ENCODE measurements at regions not wholly inside any gene's neighbourhood (a gene's known extent, or its start where the extent isn't known, plus 50 kb on each side); places are given as distances from the start of the nearest gene placed in this dataset.

- WGBS = 63% methylated on average over 3 of the region's 3 CpGs
- no peak overlapping the region for H3K27ac ChIP-seq (ENCODE audit: low read depth in 1 of 2, low read length in 2 of 2)
- H3K9ac ChIP-seq (ENCODE audit: low read depth in 1 of 2, low read length in 2 of 2) = no peak overlapping the region
- H3K9me3 ChIP-seq (ENCODE audit: control insufficient read depth in 4 of 4, low read length in 3 of 4) = no peaks in the 10 kb centered on the region
- no peaks in the 10 kb centered on the region for H3K36me3 ChIP-seq (ENCODE audit: control insufficient read depth in 4 of 4, insufficient read depth in 3 of 4, low read depth in 1 of 4, low read length in 3 of 4)
- H3K4me1 ChIP-seq (ENCODE audit: control insufficient read depth in 4 of 4, insufficient read depth in 4 of 4, low read length in 3 of 4) = peaks cover 0 to 10% (median 4%) of the 10 kb centered on the region in 4 donors
- no peak for TF ChIP-seq JUND (IDR thresholded peaks at IDR 0.05)
- TF ChIP-seq FOXA1 (IDR thresholded peaks at IDR 0.05) = no peak
- TF ChIP-seq, protein P1, sequence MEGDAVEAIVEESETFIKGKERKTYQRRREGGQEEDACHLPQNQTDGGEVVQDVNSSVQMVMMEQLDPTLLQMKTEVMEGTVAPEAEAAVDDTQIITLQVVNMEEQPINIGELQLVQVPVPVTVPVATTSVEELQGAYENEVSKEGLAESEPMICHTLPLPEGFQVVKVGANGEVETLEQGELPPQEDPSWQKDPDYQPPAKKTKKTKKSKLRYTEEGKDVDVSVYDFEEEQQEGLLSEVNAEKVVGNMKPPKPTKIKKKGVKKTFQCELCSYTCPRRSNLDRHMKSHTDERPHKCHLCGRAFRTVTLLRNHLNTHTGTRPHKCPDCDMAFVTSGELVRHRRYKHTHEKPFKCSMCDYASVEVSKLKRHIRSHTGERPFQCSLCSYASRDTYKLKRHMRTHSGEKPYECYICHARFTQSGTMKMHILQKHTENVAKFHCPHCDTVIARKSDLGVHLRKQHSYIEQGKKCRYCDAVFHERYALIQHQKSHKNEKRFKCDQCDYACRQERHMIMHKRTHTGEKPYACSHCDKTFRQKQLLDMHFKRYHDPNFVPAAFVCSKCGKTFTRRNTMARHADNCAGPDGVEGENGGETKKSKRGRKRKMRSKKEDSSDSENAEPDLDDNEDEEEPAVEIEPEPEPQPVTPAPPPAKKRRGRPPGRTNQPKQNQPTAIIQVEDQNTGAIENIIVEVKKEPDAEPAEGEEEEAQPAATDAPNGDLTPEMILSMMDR (IDR thresholded peaks at IDR 0.05; ENCODE audit: low read depth, low read length, missing input control) = no peak
- no peak for TF ChIP-seq FOXA2 (IDR thresholded peaks at IDR 0.05)
- H3K27me3 ChIP-seq (ENCODE audit: control insufficient read depth in 4 of 4, insufficient read depth in 4 of 4, low read length in 3 of 4) = no peaks in the 10 kb centered on the region
- no peak for DNase-seq (ENCODE audit: low spot score)
- no peak overlapping the region for H3K4me3 ChIP-seq (ENCODE audit: low read depth in 1 of 3, low read length in 3 of 3)
These were observed 611.8 kb downstream of the KIF4B start for GRCh38 chr5:155625315-155625714.

DNA sequence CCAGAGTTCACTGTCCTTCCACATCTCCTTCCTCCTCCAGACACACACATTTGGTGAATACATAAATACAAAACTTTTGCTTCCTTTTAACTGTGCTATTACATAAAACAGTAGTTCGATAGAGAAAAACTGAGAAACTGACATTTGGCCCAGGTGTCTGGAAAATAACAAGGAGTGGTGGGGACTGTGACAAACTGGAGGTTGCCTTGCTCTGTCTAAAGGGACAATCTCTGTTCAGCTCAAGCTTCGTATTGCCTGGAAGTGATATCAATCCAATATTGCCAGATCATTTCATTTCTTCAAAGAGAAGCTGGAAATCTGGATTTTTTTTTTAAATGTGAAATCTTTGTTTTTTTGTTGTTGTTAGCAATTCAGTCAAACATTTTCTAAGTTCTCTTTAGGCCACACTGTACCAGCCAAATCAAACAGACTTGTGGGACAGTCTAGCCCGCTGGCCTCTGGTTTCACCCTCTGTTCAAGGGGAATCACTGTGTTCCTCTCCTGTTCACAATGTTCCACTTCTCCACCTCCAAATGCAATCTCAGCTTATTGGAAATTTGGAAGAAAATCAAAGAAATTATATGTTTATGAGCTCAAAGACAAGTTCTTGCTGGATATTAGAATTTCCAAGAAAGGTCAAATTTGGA, 612.5 kb downstream of the KIF4B start:
- no peak overlapping the region for H3K4me3 ChIP-seq (ENCODE audit: low read depth in 1 of 3, low read length in 3 of 3)
- H3K4me1 ChIP-seq (ENCODE audit: control insufficient read depth in 4 of 4, insufficient read depth in 4 of 4, low read length in 3 of 4) = peaks cover 0 to 10% (median 4%) of the 10 kb centered on the region in 4 donors
- no peaks in the 10 kb centered on the region for H3K27me3 ChIP-seq (ENCODE audit: control insufficient read depth in 4 of 4, insufficient read depth in 4 of 4, low read length in 3 of 4)
- TF ChIP-seq RAD21 (IDR thresholded peaks at IDR 0.05) (no peak), FOXA2 (IDR thresholded peaks at IDR 0.05) (no peak), HNF4G (IDR thresholded peaks at IDR 0.05) (no peak), NR2F2 (IDR thresholded peaks at IDR 0.05) (no peak), YY1 (IDR thresholded peaks at IDR 0.05) (no peak)
- TF ChIP-seq, protein P2, sequence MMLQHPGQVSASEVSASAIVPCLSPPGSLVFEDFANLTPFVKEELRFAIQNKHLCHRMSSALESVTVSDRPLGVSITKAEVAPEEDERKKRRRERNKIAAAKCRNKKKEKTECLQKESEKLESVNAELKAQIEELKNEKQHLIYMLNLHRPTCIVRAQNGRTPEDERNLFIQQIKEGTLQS (IDR thresholded peaks at IDR 0.05) = no peak
- TF ChIP-seq, protein P1 (IDR thresholded peaks at IDR 0.05; ENCODE audit: low read depth, low read length, missing input control) = no peak
- WGBS = 27% methylated on average over 3 of the region's 3 CpGs
- H3K9me3 ChIP-seq (ENCODE audit: control insufficient read depth in 4 of 4, low read length in 3 of 4) = no peaks in the 10 kb centered on the region
- no peaks in the 10 kb centered on the region for H3K36me3 ChIP-seq (ENCODE audit: control insufficient read depth in 4 of 4, insufficient read depth in 3 of 4, low read depth in 1 of 4, low read length in 3 of 4)
- H3K27ac ChIP-seq (ENCODE audit: low read depth in 1 of 2, low read length in 2 of 2) = no peak overlapping the region
- no peak overlapping the region for H3K9ac ChIP-seq (ENCODE audit: low read depth in 1 of 2, low read length in 2 of 2)
- no peak for DNase-seq (ENCODE audit: low spot score)

DNA sequence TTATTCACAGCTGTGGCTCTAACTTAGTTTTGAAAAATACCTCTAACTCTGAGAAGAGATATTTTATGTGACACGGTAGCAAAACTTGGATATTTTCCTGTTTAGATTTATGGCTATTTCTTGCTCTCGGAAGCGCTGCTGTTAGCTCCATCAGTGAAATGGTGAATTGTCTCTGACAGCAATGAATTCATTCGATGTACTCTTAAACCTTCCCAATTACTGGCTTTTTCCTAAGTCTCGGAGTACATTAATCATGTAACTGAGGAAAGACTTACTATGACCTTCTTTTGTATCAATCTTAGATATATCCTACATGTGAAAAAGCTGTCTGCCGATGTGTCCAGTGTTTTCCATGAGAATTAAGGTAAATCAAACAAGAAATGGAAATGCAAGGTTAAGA, 613.0 kb downstream of the KIF4B start:
- TF ChIP-seq, protein P1 (IDR thresholded peaks at IDR 0.05; ENCODE audit: low read depth, low read length, missing input control) = no peak
- TF ChIP-seq SP1 (IDR thresholded peaks at IDR 0.05) = no peak
- H3K27me3 ChIP-seq (ENCODE audit: control insufficient read depth in 4 of 4, insufficient read depth in 4 of 4, low read length in 3 of 4) = no peaks in the 10 kb centered on the region
- no peak for DNase-seq (ENCODE audit: low spot score)
- WGBS = 86% methylated on average over 6 of the region's 6 CpGs
- H3K9ac ChIP-seq (ENCODE audit: low read depth in 1 of 2, low read length in 2 of 2) = no peak overlapping the region
- H3K27ac ChIP-seq (ENCODE audit: low read depth in 1 of 2, low read length in 2 of 2) = no peak overlapping the region
- H3K4me3 ChIP-seq (ENCODE audit: low read depth in 1 of 3, low read length in 3 of 3) = no peak overlapping the region
- H3K9me3 ChIP-seq (ENCODE audit: control insufficient read depth in 4 of 4, low read length in 3 of 4) = no peaks in the 10 kb centered on the region
- H3K4me1 ChIP-seq (ENCODE audit: control insufficient read depth in 4 of 4, insufficient read depth in 4 of 4, low read length in 3 of 4) = peaks cover 0 to 10% (median 4%) of the 10 kb centered on the region in 4 donors
- H3K36me3 ChIP-seq (ENCODE audit: control insufficient read depth in 4 of 4, insufficient read depth in 3 of 4, low read depth in 1 of 4, low read length in 3 of 4) = no peaks in the 10 kb centered on the region

Measured in liver (tissue), 8 donors.